ENCODE measurements at regions not wholly inside any gene's neighbourhood (a gene's known extent, or its start where the extent isn't known, plus 50 kb on each side); places are given as distances from the start of the nearest gene placed in this dataset.

DNA sequence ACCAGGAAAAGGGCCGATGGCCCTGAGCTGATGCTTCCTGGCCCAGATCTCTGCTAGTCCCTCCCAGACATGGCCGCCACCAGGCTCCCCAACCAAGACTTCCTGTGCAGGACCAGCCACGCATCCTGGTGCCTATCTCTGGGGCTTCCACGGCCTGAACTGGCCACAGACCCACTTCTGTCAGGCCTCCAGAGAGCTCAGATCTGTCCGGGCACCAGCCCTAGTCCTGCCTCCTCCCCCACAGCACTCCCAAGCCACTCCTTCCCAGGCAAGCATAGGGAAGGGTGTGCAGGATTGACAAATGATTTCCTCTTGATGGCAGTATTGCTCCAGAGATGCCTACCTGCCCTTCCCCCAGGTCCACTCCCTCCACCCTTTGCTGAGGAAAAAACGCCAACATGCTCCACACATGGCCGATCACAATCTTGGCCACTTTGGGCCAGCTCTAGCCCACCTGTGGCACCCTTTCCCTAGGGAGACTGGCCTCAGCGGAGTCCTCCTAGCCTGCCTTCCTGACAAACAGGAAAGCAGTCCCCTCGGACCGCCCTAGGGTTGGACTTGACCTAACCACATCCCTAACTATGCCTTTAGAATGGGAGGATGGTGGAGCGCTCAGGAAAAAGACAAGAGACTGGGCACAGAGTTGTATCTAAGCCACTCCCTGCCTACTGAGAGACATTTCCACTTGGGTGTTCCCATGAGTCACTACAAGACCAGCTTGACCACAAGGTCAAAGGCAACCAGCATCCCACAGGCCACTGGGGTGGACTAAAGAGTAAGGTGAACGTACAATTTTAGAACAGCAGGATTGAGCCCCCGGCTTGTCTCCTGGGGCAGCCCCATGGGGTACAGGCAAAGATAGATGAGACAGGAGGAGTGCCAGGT is 277.5 kb upstream of the AGTR2 start (continued):
- TF ChIP-seq RBFOX2 (IDR thresholded peaks at IDR 0.05; ENCODE audit: low read depth, low read length) = no peak
- TF ChIP-seq ZNF724P (CRISPR knock-in tag; IDR thresholded peaks at IDR 0.05; ENCODE audit: borderline replicate concordance) = no peak
- TF ChIP-seq, protein P1, sequence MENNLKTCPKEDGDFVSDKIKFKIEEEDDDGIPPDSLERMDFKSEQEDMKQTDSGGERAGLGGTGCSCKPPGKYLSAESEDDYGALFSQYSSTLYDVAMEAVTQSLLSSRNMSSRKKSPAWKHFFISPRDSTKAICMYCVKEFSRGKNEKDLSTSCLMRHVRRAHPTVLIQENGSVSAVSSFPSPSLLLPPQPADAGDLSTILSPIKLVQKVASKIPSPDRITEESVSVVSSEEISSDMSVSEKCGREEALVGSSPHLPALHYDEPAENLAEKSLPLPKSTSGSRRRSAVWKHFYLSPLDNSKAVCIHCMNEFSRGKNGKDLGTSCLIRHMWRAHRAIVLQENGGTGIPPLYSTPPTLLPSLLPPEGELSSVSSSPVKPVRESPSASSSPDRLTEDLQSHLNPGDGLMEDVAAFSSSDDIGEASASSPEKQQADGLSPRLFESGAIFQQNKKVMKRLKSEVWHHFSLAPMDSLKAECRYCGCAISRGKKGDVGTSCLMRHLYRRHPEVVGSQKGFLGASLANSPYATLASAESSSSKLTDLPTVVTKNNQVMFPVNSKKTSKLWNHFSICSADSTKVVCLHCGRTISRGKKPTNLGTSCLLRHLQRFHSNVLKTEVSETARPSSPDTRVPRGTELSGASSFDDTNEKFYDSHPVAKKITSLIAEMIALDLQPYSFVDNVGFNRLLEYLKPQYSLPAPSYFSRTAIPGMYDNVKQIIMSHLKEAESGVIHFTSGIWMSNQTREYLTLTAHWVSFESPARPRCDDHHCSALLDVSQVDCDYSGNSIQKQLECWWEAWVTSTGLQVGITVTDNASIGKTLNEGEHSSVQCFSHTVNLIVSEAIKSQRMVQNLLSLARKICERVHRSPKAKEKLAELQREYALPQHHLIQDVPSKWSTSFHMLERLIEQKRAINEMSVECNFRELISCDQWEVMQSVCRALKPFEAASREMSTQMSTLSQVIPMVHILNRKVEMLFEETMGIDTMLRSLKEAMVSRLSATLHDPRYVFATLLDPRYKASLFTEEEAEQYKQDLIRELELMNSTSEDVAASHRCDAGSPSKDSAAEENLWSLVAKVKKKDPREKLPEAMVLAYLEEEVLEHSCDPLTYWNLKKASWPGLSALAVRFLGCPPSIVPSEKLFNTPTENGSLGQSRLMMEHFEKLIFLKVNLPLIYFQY (CRISPR knock-in tag; IDR thresholded peaks at IDR 0.05; ENCODE audit: borderline replicate concordance) = peak; percentile 33; the same call in 1 of the 2 replicates
- TF ChIP-seq MXD4 (CRISPR knock-in tag; IDR thresholded peaks at IDR 0.05) = no peak
- no peak for TF ChIP-seq HMG20A (CRISPR knock-in tag; IDR thresholded peaks at IDR 0.05; ENCODE audit: borderline replicate concordance)
- no peak for TF ChIP-seq ZNF720 (CRISPR knock-in tag; IDR thresholded peaks at IDR 0.05)
- no peak for TF ChIP-seq ZNF225 (CRISPR knock-in tag; IDR thresholded peaks at IDR 0.05)
- TF ChIP-seq, protein P2, sequence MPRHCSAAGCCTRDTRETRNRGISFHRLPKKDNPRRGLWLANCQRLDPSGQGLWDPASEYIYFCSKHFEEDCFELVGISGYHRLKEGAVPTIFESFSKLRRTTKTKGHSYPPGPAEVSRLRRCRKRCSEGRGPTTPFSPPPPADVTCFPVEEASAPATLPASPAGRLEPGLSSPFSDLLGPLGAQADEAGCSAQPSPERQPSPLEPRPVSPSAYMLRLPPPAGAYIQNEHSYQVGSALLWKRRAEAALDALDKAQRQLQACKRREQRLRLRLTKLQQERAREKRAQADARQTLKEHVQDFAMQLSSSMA (CRISPR knock-in tag; IDR thresholded peaks at IDR 0.05) = peak; percentile 97
- no peak for TF ChIP-seq KLF13 (CRISPR knock-in tag; IDR thresholded peaks at IDR 0.05)
- TF ChIP-seq, protein P3, sequence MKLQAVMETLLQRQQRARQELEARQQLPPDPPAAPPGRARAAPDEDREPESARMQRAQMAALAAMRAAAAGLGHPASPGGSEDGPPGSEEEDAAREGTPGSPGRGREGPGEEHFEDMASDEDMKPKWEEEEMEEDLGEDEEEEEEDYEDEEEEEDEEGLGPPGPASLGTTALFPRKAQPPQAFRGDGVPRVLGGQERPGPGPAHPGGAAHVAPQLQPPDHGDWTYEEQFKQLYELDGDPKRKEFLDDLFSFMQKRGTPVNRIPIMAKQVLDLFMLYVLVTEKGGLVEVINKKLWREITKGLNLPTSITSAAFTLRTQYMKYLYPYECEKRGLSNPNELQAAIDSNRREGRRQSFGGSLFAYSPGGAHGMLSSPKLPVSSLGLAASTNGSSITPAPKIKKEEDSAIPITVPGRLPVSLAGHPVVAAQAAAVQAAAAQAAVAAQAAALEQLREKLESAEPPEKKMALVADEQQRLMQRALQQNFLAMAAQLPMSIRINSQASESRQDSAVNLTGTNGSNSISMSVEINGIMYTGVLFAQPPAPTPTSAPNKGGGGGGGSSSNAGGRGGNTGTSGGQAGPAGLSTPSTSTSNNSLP (IDR thresholded peaks at IDR 0.05; ENCODE audit: low read depth, low read length) = no peak
- TF ChIP-seq ZNF451 (CRISPR knock-in tag; IDR thresholded peaks at IDR 0.05) = no peak
- TF ChIP-seq MED13 (CRISPR knock-in tag; IDR thresholded peaks at IDR 0.05) = no peak
- no peak for TF ChIP-seq AKAP8 (CRISPR knock-in tag; IDR thresholded peaks at IDR 0.05)
- TF ChIP-seq MATR3 (CRISPR knock-in tag; IDR thresholded peaks at IDR 0.05) = no peak
- no peak for TF ChIP-seq CENPT (CRISPR knock-in tag; IDR thresholded peaks at IDR 0.05; ENCODE audit: low read depth)
- TF ChIP-seq NR1H2 (CRISPR knock-in tag; IDR thresholded peaks at IDR 0.05; ENCODE audit: borderline replicate concordance, low read depth) = no peak
- no peak for TF ChIP-seq ZNF10 (CRISPR knock-in tag; IDR thresholded peaks at IDR 0.05; ENCODE audit: borderline replicate concordance, low read depth)
- TF ChIP-seq ZNF83 (CRISPR knock-in tag; IDR thresholded peaks at IDR 0.05; ENCODE audit: borderline replicate concordance) = no peak
- no peak for TF ChIP-seq ZNF7 (CRISPR knock-in tag; IDR thresholded peaks at IDR 0.05)
- TF ChIP-seq PAX8 (CRISPR knock-in tag; IDR thresholded peaks at IDR 0.05; ENCODE audit: borderline replicate concordance) = no peak
- TF ChIP-seq ARNT2 (CRISPR knock-in tag; IDR thresholded peaks at IDR 0.05; ENCODE audit: low read depth) = no peak
- TF ChIP-seq ZNF101 (CRISPR knock-in tag; IDR thresholded peaks at IDR 0.05; ENCODE audit: borderline replicate concordance, low read depth) = no peak
- TF ChIP-seq, protein P4, sequence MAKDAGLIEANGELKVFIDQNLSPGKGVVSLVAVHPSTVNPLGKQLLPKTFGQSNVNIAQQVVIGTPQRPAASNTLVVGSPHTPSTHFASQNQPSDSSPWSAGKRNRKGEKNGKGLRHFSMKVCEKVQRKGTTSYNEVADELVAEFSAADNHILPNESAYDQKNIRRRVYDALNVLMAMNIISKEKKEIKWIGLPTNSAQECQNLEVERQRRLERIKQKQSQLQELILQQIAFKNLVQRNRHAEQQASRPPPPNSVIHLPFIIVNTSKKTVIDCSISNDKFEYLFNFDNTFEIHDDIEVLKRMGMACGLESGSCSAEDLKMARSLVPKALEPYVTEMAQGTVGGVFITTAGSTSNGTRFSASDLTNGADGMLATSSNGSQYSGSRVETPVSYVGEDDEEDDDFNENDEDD (CRISPR knock-in tag; IDR thresholded peaks at IDR 0.05; ENCODE audit: borderline replicate concordance) = no peak
